ENCODE measurements at regions not wholly inside any gene's neighbourhood (a gene's known extent, or its start where the extent isn't known, plus 50 kb on each side); places are given as distances from the start of the nearest gene placed in this dataset.
"Not testable (repeated sequence)": the region's sequence is repeated elsewhere in the genome, so short reads cannot be mapped to it uniquely, and the experiment has no call there.

DNA sequence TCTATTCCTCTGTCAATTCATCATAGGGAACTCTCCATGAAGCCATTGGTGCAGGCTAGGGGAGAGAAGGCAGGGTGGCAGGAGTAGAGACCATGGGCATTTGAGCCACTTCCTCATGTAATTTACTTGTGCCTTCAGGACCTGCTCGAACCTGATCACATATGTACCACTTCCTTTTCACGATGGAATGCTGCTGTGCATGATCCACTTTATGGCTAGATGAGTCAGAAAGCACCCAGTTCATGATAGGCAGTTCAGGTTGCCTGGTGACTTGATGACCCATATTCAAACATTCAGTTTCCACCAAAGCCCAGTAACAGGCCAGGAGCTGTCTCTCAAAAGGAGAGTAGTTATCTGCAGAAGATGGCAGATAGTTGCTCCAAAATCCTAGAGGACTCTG lies 166.0 kb downstream of the EVA1A start:
- H3K27ac ChIP-seq, H3K4me3 ChIP-seq: not testable (repeated sequence)

DNA sequence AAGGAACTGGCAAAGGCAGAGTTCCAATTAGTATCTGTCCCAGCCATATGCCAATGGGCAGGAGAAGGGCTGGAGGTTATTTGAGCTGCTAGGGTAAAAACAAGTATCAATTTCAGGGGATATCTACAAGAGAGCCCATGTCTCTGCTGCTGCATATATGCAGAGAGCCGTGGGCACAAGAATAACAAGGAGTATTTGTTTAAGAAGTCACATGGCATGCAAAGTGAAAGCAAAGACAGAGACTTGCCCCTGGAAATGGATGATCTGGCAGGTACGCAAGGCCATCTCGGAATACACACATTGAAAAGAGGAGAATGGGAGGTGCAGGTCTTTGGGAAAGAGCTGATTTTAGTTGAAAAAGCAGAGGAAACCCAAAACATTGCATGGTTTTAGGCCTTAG lies 170.6 kb downstream of the EVA1A start:
- Histone ChIP-seq H3K27ac (no peak overlapping the region), H3K4me3 (no peak overlapping the region)

DNA sequence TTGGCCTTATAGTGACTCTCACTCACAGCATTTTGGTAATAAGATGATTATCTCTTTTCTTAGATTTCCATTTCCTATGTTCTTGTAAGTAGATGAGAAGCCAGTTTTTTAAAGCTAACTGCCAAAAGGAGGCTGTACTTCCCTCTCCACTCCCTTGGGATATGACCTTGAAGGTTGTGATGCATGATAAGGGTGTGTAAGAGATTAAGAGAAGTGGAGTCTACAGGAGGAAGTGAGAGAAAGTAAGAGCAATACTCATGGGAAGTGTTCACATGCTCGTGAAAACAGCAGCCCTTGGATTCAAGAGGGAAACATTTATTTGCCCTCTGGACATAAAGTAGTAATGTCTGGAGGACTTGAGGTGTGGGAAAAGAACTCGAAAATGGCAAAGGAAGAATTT lies 171.5 kb downstream of the EVA1A start:
- H3K27ac ChIP-seq, result no peak overlapping the region
- no peak overlapping the region for H3K4me3 ChIP-seq

DNA sequence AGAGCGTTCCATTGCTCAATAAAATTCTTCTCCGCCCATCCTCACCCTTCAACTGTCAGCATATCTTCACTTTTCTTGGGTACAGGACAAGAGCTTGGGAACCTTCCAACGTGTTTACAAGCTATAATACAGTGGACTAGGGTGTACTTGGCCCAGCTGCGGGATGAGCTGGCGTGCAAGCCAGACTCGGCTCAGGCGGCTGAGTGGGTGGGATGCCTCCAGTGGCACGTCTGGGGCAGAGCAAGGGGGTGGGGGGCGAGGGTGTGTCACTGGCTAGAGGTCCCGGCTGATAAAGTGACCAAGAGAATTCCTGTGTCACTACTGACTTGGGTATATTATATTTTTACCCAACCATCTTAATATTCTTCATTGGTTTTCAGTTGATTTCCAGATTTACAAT lies 179.7 kb downstream of the EVA1A start:
- H3K4me3 ChIP-seq, result no peak overlapping the region

DNA sequence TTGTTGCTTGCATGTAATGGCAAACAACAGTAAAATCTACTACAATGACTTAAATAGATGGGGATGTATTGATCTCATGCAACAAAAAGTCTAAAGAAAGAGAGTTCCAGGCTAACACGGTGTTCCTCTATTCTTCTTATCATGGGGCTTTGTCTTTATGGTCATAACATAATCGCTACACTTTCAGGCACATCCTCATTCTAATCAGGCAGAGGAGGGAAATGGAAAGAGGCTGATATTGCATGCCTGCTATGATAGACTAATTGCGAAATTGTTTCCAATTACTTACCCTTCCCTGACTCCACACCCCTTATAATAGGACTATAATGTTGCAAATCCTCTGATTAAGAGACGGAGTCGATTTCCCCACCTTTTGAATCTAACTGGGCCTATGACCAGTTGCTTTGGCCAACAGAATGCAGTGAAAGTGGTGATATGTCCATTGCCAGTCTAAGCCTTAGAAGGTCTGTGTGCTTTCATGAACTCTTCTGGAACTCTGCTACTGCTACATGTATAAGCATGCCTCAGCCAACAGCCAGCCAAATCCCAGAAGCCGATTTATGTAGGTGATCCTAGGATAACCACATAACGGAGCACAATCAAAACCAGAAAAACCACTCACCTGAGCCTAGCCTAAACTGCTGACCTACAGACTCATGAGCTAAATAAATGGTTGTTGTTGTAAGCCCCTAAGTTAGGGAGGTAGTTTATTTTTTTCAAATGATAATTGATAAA lies 180.3 kb upstream of the TACR1 start:
- H3K27ac ChIP-seq, result no peak overlapping the region
- no peak overlapping the region for H3K4me3 ChIP-seq

More for the DNA sequence above, 179.7 kb downstream of the EVA1A start:
- H3K27ac ChIP-seq, result no peak overlapping the region

DNA sequence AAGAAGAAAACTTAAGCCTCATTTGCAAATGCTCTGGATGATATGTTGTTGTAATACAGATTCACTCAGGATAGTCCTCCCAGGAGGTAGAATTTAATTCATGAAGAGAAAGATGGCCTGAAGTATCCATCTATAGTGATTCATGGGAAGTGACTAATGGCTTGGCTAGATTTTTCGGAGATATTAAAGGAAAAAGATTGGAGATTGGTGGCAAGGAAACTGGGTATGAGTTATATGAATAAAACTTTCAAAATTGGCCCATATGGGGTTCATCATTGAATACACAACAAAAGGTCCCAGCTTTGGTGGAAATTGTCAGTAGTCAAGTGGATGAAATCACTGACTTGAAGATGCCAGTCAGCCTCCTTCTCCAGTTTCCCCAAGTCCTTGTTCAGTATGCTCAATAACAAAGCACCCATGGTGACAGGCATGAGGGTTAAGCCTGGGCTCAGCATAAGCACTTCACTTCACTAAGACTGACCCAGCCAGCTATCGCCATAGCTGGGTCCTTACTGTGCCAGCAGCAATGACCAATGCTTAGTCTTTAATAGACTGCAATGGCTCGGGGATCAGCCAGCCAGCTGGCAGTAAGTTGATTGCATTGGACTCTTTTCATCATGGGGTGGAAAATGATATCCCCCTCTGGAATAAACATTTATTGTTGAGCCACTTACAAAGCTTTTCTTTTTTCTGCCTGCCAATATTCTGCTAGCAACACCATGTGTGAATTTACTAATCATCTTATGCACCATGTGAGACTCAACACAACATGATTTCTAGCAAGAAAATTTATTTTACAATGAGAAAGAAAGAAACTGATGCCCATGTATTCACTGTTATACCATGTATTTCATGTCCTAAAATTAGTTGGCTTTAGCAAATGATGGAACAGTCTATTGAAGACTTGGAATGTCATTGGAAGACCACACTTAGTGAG lies 176.6 kb upstream of the TACR1 start:
- Histone ChIP-seq H3K27ac (no peak overlapping the region), H3K4me3 (no peak overlapping the region)

DNA sequence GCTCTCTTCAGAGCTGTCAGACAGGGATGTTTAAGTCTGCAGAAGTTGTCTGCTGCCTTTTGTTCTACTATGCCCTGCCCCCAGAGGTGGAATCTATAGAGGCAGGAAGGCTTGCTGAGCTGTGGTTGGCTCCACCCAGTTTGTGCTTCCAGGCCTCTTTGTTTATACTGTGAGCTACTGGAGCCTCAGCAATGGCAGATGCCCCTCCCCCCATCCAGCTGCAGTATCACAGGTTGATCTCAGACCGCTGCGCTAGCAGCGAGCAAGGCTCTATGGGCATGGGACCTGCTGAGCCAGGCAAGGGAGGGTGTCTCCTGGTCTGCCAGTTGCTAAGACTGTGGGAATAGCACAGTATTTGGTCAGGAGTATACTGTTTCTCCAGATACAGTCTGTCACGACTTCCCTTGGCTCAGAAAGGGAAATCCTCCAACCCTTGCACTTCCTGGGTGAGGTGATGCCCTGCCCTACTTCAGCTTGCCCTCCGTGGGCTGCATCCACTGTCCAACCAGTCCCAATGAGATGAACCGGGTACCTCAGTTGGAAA lies 175.2 kb upstream of the TACR1 start:
- H3K27ac ChIP-seq, H3K4me3 ChIP-seq: not testable (repeated sequence)

DNA sequence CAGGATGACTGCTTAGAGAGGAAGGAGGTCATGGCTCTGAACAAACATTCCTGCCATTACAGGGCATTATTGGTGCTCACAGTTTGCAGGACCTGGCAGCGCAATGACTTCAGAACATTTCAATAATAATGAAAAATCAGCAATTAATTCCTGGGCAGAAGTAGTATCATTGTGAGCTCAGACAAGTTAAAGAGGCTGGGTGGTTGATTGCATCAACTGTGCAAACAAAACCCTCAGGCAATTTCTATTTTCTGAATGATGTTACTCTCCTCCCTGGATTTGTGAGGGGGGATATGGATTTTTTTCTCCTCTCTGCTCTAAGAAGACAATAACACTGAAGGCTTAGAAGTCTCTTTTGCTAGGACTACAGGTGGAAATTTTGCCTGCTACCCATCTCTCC lies 168.1 kb upstream of the TACR1 start:
- H3K4me3 ChIP-seq, result no peak overlapping the region
- H3K27ac ChIP-seq, result no peak overlapping the region

DNA sequence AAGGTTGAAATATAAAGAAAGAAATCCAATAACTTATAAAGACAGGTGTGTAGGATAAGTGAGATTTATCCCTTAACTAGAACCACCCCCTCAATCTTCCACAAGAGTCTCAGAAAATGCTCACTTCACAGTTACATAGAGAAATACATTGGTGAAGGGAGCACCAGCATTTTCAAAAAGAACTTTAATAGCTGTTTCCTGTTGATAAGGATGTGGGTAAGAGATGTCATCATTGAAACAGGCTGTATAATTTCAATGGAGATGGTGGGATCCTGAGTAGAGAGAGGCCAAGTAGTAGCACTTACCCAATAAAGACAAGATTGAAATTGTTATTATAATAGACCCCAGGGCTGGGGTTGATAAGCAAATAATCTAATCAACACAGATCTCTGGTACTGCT lies 162.2 kb upstream of the TACR1 start:
- Histone ChIP-seq H3K27ac (no peak overlapping the region), H3K4me3 (no peak overlapping the region)

DNA sequence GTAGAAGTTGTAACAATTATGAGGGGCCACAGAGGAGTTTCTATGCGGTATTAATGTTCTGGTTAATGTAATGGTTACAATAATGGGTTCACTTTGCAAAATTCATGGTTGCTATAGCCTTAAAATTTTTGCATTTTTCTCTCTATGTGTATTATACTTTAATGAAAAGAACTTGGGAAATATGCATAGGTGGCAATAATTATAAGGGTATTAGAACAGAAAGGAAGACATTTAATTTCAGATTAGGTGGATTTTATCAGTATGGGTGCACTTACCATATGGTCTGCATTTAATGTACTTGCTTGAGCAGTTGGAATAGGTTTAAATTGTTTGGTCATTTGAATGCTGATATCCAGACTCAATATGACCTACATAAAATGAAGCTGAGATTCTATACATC lies 161.6 kb upstream of the TACR1 start:
- Histone ChIP-seq H3K27ac (no peak overlapping the region), H3K4me3 (no peak overlapping the region)

DNA sequence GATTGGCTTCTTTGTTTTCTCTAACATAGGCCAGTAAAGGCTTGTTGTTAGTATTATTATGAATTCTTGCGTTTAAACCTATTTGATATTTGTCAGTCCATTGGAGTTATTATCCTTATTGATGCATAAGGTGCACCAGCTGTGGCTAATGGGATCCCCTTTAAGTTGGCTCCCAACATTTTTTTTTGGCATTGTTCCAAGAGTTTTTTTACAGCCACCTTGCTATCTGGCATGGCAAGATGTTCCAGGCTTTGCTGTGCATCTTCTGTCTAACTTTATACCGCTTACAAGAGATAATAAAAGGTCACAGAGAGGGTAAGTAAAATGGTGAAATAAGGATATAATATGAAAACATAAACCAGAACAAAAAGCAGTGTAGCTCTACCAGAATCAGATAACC lies 157.5 kb upstream of the TACR1 start:
- Histone ChIP-seq H3K4me3 (no peak overlapping the region), H3K27ac (no peak overlapping the region)

DNA sequence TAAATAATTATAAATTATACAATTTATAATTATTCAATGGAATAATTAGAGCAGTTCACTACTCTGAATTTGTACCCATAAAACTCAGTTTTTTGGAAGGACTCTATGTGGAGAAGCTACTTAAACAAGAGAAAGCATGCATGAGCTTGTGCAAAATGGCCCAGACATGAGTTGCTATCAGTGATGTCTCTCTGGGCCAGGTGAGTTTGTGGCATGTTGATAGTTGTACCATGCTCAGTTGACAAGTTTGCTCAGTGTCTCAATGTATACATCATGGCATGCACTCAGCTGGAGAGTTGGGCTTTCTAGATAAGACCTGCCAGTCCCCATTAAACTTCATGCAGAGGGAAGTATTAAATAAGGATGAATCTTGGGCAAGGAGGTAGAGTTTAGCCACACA lies 153.8 kb upstream of the TACR1 start:
- Histone ChIP-seq H3K4me3 (no peak overlapping the region), H3K27ac (no peak overlapping the region)

DNA sequence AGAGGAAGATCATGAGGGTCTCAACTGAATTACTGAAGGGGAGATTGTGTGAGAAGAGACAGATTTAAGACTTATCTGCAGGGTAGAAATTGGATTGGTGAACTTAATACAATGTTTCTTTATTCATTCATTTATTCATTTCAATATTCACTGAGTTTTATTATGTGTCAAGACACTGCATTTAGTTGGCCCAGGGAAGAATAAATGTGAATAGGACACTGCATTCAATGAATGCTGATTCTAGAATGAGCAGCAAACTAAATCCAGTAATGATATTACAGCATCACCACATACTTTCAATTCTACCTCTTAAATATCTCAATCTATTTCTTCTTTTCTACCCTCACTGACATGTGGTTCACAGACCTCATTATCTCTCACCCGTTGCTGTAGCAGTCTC lies 149.0 kb upstream of the TACR1 start:
- no peak overlapping the region for H3K4me3 ChIP-seq
- H3K27ac ChIP-seq, result no peak overlapping the region

DNA sequence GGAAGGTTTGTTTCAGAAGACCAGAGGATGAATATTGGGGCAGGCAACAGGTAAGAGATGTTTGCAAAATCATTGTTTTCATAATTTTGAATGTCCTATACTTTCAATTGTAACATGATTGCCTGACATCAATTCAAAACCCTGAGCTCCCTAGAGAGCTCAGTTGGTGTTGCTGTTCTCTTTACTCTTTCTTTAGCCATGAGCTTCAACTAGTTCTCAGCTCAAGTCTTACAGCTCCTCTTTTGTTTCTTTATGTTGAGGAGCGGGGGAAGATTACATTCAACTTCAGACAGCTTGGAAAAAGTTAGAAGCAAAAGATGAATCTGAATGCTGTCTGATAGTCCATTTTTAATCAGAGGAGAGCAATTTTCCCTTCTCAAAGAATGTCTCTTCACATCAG lies 144.8 kb upstream of the TACR1 start:
- Histone ChIP-seq H3K4me3 (no peak overlapping the region), H3K27ac (no peak overlapping the region)

DNA sequence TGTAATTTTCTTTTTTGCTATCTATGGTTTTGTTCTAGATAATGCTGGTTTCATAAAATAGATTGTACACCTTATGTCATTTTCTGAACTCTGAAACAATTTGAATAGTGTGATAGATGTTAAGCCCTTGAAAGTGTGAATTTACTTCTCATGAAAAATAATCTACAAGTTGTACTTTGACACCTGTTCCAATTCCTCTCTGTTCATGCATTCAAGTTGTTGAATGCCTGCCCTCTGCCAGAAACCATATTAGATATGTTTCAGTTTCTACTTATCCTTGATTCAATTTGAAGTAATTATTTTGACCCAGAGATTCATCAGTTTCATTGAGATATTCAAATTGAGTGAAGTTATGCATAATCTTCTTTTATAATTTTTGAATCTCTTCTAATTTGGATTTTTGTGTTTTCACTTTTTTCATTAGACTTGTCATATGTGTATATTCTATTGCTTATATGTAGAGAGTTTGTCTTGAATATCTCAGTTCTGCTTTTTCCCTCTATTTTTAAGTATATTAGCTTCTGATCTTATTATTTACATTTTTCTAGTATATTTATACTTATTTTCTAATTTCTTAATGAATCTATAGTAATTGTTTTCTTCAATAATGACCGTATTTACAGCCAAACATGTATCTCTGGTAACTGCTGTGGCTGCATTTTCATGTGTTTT lies 143.3 kb upstream of the TACR1 start:
- Histone ChIP-seq H3K27ac (no peak overlapping the region), H3K4me3 (no peak overlapping the region)

DNA sequence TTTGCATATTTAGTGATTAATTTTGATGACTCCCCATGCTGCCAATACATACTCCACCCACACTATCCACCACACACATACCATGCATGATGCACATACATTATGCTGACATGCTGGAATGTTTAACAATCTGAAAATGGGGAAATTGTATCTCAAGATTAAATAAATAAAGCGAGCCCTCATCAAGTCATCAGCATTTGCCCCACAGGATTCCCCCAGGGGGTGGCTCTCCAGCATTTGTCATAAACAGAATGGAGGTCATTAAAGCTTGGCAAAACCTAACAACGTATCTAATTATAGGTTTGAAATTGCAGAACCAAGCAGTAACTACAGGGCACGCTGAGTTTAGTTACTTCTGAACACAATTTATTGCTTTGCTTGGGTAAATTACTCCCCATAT lies 141.2 kb upstream of the TACR1 start:
- Histone ChIP-seq H3K4me3 (no peak overlapping the region), H3K27ac (no peak overlapping the region)

DNA sequence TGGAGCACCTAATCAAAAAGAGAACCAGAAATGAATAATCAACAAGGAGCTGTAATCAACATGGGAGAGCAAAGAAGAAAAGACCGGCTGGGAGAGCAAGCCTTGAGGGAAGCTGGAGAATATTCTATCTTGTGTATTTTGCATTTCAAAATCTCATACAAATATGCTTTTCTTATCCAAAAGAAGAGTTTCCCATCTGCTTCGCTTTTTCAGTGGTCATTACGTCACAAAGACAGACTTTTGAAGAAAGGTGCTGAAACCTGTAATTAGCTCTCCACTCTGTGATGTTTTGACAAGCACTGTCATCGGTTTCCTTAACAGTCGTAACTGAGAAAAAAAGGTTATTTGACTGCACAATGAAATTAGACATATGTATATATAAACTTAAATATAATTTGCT lies 139.1 kb upstream of the TACR1 start:
- no peak overlapping the region for H3K4me3 ChIP-seq
- no peak overlapping the region for H3K27ac ChIP-seq

DNA sequence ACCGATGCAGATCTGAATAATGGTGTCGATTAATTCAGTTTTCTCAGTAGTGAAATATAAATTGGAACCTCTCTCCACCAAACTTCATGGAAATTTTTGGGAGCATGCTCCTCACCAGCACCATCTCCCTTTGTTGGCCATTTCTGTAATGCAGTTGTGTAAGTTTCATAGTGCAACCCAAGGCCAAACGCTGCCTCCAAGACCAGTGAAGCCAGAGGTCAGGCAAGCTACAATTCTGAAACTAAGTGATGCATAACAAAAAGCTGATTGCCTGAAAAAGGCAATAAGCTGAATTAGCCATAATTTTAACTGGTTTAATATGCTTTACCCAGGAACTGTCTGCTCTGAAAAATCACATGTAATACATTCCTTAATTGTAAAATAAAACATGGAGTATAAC lies 138.3 kb upstream of the TACR1 start:
- Histone ChIP-seq H3K4me3 (no peak overlapping the region), H3K27ac (no peak overlapping the region)

DNA sequence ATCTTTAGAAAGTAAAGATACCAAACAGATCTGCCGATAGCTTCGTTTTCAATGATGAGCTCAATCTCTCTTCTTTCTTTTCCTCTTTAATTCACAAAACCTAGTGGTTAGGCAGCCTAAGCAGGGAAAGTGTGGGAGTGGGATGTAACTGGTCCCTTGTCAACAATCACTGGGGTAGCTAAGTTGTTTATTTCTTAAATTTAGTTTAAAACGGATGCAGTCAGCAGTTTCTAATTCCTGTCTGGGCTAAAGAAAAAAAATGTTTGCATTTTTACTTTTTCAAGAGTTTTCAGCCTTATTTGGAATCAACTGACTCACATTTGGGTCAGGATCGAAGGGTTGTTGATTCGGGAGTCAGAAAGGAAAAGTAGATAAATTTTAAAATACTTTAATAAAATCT lies 137.7 kb upstream of the TACR1 start:
- H3K4me3 ChIP-seq, result no peak overlapping the region
- no peak overlapping the region for H3K27ac ChIP-seq

DNA sequence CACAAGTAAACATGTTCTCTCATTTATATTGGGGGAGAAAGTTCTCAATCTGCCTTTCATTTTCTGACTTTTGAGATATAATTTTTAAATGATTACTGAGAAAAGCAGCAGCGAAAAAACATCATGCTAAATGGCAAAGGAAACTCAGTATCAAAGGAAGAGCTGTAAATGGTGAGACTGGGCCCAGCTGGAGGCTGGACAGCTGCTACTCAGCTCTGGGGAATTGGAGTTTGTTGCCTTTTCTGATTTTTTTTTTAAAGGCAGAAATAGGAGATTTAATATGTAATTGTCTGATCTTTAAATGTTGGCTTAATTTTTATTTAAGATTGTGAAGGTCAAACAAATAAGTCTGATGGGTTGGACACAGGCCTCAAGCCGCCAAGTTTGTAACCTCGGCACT lies 137.1 kb upstream of the TACR1 start:
- Histone ChIP-seq H3K27ac (no peak overlapping the region), H3K4me3 (no peak overlapping the region)

DNA sequence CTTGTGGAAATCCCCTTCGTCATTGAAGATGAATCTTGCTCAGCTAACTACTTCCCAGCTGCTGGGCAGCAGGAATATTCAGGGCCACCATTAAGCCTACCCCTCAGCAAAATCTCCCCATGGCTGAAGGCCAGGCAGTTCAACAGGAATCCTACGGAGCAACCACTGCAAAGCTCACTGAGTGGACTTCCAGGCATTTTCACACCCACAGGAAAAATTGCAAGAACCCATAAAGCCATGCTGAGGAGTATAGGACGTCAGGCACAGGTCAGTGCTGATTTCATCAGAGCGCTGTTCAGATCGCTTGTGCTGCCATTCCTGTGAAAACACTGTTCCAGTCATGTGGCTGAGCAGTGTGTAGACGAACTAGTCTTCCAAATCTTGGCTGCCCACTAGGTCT lies 134.8 kb upstream of the TACR1 start:
- H3K27ac ChIP-seq, result no peak overlapping the region

More for the DNA sequence above, 134.8 kb upstream of the TACR1 start:
- no peak overlapping the region for H3K4me3 ChIP-seq

Measured in skin epidermis (tissue), 12 donors.